HL-60/S4 (cell line): ENCODE measurements at regions not wholly inside any gene's neighbourhood (a gene's known extent, or its start where the extent isn't known, plus 50 kb on each side); places are given as distances from the start of the nearest gene placed in this dataset.
"Not testable (repeated sequence)": the region's sequence is repeated elsewhere in the genome, so short reads cannot be mapped to it uniquely, and the experiment has no call there.

Source experiments
- in situ Hi-C: fragments of 300-500 bp; cut with MboI; formaldehyde crosslinking; loops from 2 replicates; pipeline ENCODE4 v1.14.3; 2022; ENCODE audit warnings: low sequenced_read_pairs

GRCh38 chr10:21368022-21368582 is 157.4 kb downstream of the SKIDA1 start:
- in situ Hi-C loops = no loop called here

- in situ Hi-C loops = not testable (repeated sequence)
Measured at GRCh38 chr10:21366108-21366507, 159.4 kb downstream of the SKIDA1 start.

GRCh38 chr10:21364196-21365114 is 161.0 kb downstream of the SKIDA1 start:
- in situ Hi-C loops = no loop called here

GRCh38 chr10:21363731-21364104 is 161.8 kb downstream of the SKIDA1 start:
- in situ Hi-C loops = no loop called here

- in situ Hi-C loops = no loop called here
Measured at GRCh38 chr10:21363092-21363730, 162.3 kb downstream of the SKIDA1 start.

GRCh38 chr10:21359202-21359601 is 166.3 kb downstream of the SKIDA1 start:
- in situ Hi-C loops = no loop called here

GRCh38 chr10:21355591-21356011 is 169.9 kb downstream of the SKIDA1 start:
- in situ Hi-C loops = no loop called here

- in situ Hi-C loops = no loop called here
Measured at GRCh38 chr10:21352886-21353285, 172.6 kb downstream of the SKIDA1 start.

- in situ Hi-C loops = not testable (repeated sequence)
Measured at GRCh38 chr10:21351594-21351993, 173.9 kb downstream of the SKIDA1 start.

- in situ Hi-C loops = no loop called here
Measured at GRCh38 chr10:21349912-21350286, 175.6 kb downstream of the SKIDA1 start.

GRCh38 chr10:21347785-21348170 is 177.7 kb downstream of the SKIDA1 start:
- in situ Hi-C loops = no loop called here

GRCh38 chr10:21347043-21347784 is 178.3 kb downstream of the SKIDA1 start:
- in situ Hi-C loops = no loop called here

- in situ Hi-C loops = no loop called here
Measured at GRCh38 chr10:21343087-21343486, 182.4 kb downstream of the SKIDA1 start.

- in situ Hi-C loops = not testable (repeated sequence)
Measured at GRCh38 chr10:21342499-21342898, 183.0 kb downstream of the SKIDA1 start.

GRCh38 chr10:21340331-21340730 is 185.2 kb downstream of the SKIDA1 start:
- in situ Hi-C loops = no loop called here

GRCh38 chr10:21337171-21337792 is 188.2 kb downstream of the SKIDA1 start:
- in situ Hi-C loops = no loop called here

- in situ Hi-C loops = no loop called here
Measured at GRCh38 chr10:21336476-21337170, 188.9 kb downstream of the SKIDA1 start.

- in situ Hi-C loops = no loop called here
Measured at GRCh38 chr10:21334891-21335696, 190.4 kb downstream of the SKIDA1 start.

GRCh38 chr10:21330628-21331020 is 194.9 kb downstream of the SKIDA1 start:
- in situ Hi-C loops = no loop called here
